ENCODE measurements at regions not wholly inside any gene's neighbourhood (a gene's known extent, or its start where the extent isn't known, plus 50 kb on each side); places are given as distances from the start of the nearest gene placed in this dataset.
A peak's percentile ranks its signal among the peaks of the same experiment; 100 is the strongest.
"Not testable (repeated sequence)": the region's sequence is repeated elsewhere in the genome, so short reads cannot be mapped to it uniquely, and the experiment has no call there.

DNA sequence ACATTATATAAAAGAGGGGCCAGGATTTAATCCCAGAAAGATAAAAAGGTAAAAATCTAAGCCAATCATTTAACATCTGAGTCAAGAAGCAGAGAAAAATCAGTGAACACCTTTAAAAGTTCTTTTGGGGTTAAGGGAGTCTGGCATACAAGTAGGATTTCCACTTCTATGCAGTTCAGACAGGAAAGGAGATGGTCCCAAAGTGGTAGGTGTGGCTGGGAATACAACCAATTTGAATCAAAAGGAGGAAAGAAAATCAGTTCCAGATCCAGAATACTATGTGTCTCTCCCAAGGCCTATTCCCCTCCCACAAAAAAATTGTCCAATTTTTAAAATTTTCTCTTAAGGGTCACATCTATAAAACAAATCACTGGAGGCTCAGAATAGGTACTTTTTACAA lies 167.4 kb downstream of the PHLDA1 start:
- DNase-seq, result no peak

DNA sequence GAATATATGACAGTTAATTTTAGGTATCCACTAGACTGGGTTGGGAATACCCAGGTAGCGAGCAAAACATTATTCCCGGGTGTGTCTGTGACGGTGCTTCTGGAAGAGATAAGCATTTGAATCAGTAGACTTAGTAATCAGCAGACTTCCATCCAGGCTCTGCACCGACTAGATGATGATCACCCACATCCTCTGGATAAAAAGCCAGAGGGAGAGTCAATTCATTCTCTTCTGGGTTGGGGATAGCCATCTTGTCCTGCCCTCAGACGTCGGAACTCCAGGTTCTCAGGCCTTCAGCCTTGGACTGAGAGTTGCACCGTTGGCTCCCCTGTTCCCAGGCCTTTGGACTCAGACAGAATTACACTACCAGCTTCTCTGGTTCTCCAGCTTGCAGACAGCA lies 168.0 kb downstream of the PHLDA1 start:
- DNase-seq, result no peak

GRCh38 chr12:75862692-75863471 lies 168.7 kb downstream of the PHLDA1 start:
- DNase-seq, result no peak

- no peak for DNase-seq
Observed at GRCh38 chr12:75859868-75860267, 171.7 kb downstream of the PHLDA1 start.

DNA sequence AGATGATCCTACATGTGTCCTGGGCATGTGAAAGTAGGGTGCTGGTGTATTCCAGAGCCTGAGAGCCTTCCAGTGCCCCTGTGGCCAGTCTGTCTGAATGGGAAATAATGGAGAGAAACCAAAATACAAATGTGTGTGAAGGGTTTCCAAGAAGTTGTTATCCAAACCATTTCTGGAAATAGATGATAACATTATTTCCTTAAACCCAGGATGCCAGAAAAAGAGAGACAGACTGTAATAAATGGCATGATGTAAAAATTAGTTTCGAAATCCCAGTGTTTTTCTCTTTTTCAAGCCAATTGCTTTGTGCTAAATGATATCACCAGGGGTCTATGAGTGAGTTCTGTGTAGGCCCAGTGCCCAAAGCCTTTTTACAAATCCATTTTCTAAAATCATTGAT lies 175.3 kb downstream of the PHLDA1 start:
- DNase-seq, result no peak

GRCh38 chr12:75855360-75855759 lies 176.2 kb downstream of the PHLDA1 start:
- no peak for DNase-seq

GRCh38 chr12:75854681-75855309 lies 176.8 kb downstream of the PHLDA1 start:
- DNase-seq, result no peak

DNA sequence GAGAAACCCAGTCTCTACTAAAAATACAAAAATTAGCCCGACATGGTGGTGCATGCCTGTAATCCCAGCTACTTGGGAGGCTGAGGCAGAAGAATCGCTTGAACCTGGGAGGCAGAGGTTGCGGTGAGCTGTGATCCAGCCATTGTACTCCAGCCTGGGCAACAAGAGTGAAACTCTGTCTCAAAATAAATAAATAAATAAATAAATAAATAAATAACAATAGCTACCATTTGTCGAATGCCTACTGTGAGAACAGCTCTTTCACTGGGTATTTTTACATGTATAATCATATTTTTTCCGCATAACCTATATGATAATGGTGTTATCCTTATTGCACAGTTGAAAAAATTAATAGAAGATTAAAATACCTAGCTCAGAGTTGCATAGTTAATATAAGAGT lies 177.4 kb downstream of the PHLDA1 start:
- DNase-seq, result not testable (repeated sequence)

DNA sequence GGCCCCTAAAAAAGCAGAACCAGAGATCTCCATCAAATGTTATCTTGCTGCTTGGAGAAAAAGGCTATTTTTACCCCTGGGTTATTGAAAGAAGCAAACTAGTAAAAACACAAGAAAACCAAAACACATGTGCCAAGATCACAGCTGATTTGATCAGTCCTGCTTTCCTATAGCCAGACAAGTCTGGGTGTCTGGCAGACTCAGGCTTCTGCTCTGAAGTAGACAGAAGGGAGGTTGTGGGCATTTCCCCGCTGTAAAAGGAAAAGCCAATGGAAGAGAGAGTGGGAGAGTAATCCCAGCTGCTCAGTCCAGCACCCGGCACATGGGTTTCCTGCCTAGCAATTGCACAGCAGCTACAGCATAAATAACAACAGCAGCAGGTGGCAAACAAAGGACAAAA lies 177.9 kb downstream of the PHLDA1 start:
- DNase-seq, result no peak

GRCh38 chr12:75852956-75853355 lies 178.6 kb downstream of the PHLDA1 start:
- DNase-seq, result no peak

DNA sequence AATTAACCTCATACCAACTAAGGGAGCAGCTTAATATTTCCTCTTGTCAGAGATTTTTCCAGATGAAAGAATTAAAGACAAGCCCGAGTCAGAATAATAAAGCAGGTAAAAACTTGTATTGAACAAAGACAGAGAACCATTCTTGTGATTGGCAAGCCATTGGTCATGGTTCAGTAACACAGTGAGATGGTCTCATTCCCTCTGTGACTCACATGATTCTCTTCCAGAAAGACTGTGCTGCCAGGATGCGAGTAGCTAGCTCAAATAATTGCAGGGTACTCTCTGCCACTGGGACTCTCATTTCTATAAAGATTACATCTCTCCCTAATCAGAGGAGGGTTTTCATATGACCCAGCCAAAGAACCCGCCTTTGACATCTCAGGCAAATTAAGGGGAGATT lies 179.4 kb downstream of the PHLDA1 start:
- DNase-seq, result no peak

GRCh38 chr12:75850721-75851462 lies 180.7 kb downstream of the PHLDA1 start:
- DNase-seq, result no peak

DNA sequence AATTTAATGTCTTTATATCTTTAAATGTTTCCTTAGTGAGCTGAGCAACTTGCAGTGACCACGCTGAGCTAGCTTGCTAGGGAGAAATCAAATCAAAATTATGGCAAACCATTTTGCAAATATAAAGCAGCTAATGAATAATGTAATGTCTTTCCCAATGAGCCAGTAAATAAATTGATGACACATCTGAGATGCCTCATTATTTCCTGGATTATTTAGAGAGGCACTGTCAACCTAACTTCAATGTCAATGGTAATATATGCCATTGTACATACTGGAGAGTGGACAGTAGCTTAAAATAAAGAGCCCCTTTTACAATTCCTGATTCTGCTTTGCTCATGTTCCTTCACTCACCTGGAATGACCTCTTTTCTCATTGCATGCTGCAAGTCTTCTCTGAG lies 182.6 kb downstream of the PHLDA1 start:
- DNase-seq, result no peak

GRCh38 chr12:75848431-75848925 lies 183.1 kb downstream of the PHLDA1 start:
- DNase-seq, result no peak

- DNase-seq, result no peak
Observed at GRCh38 chr12:75846102-75846501, 185.5 kb downstream of the PHLDA1 start.

DNA sequence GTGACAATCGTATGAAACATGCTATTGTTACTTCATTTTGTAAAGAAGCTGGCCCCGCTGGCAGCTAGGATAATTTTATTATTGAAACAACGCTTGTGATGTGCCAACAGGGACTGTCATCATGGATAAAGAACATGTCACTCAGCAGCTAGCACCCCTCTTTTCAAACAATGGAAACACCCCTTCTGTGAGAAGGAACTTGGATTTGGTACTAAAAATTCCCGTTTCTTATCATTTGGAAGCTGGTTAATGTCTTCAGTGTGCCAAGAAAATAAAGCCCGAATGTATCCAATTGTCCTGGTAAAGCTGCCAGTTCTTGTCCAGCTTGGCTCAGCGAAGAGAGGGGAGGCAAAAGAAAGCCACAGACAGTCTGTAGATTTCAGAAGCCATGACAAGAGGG lies 186.6 kb downstream of the PHLDA1 start:
- DNase-seq, result no peak

- no peak for DNase-seq
Observed at GRCh38 chr12:75844049-75844770, 187.4 kb downstream of the PHLDA1 start.

GRCh38 chr12:75842090-75842489 lies 189.5 kb downstream of the PHLDA1 start:
- no peak for DNase-seq

DNA sequence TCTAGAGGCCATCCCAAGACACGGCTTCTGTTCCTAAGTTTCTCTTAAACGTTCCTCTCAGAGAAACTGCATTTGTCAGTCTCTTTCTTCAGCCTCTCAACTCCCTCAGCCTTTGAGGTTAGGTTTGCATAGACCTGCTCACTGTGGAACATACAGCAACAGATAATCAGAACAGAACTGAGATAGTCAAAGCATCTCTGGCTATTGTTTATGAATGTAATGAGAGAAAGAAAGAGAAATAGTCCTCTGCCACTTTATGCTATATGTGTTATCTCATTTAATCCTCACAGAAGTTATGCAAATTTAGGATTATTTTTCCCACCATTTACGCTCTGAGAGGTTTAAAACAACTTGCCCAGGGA lies 190.6 kb downstream of the PHLDA1 start:
- no peak for DNase-seq

- DNase-seq, result peak in 1 of 5 experiments; percentile 10
Observed at GRCh38 chr12:75838309-75838708, 193.3 kb downstream of the PHLDA1 start.

DNA sequence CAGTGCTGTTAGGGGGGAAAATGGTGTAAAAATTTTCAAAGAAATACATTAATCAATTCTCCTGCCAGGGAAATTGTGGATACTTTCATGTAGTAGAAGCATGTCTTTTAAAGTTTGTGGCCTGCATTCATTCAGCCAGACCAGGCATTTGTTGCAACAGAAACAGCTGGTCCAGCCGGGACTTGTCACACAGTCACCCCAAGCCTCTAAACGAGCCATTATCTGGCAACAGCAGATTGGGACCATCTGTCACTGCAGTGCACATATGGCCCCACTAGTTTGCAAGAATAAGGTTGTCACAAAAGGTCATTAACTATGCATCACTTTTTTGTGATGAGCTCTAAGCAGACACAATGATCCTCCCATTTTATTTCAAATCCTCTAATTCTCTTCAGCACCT lies 193.9 kb downstream of the PHLDA1 start:
- no peak for DNase-seq

GRCh38 chr12:75836533-75836932 lies 195.0 kb downstream of the PHLDA1 start:
- no peak for DNase-seq

- no peak for DNase-seq
Observed at GRCh38 chr12:75834591-75834990, 197.0 kb downstream of the PHLDA1 start.
